ENCODE measurements at regions not wholly inside any gene's neighbourhood (a gene's known extent, or its start where the extent isn't known, plus 50 kb on each side); places are given as distances from the start of the nearest gene placed in this dataset.

DNA sequence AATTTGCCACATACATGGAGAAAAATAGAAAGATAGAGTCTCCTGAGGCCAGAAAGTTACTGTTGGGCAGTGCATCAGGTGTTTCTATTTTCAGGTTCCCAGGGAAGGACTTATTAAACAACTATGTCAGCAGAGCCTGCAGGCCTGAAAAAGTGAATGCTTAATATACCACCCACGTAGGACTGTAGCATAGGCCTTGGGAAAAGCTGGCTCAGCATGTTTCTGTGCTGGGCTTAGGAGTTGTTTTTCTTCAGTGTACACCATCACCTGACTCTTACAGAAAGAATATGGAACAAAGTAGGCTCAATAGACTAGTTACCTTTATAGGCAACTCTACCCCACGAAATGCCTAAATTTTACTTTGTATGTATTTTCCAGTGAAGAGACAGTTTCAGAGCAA, 1385.9 kb downstream of the FAM133A start:
- H3K4me3 ChIP-seq (replicated peaks; ENCODE audit: low read depth, low read length) = no peak overlapping the region
- DNase-seq (ENCODE audit: extremely low read depth, low read depth) = no peak
- TF ChIP-seq, protein P1, sequence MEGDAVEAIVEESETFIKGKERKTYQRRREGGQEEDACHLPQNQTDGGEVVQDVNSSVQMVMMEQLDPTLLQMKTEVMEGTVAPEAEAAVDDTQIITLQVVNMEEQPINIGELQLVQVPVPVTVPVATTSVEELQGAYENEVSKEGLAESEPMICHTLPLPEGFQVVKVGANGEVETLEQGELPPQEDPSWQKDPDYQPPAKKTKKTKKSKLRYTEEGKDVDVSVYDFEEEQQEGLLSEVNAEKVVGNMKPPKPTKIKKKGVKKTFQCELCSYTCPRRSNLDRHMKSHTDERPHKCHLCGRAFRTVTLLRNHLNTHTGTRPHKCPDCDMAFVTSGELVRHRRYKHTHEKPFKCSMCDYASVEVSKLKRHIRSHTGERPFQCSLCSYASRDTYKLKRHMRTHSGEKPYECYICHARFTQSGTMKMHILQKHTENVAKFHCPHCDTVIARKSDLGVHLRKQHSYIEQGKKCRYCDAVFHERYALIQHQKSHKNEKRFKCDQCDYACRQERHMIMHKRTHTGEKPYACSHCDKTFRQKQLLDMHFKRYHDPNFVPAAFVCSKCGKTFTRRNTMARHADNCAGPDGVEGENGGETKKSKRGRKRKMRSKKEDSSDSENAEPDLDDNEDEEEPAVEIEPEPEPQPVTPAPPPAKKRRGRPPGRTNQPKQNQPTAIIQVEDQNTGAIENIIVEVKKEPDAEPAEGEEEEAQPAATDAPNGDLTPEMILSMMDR (IDR thresholded peaks at IDR 0.05; ENCODE audit: low read depth, low read length, missing control alignments) = no peak

DNA sequence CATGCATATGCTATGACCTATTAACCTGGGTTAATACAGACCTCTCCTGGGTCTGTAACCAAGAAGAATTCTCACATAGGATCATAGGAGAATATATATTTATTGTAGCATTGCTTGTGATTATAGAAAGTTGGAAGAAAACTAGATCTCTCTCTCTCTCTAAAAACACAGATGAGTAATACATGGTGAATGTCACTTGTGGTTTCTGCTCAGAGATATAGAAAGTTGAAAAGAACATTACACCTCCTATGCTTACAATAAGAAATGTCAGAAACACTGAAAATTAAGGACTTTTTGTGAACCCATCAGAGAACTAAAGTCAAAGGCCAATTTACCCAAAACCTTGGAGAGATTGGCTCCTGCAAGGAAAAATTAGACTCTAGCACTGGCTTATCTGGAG, 1389.5 kb downstream of the FAM133A start:
- no peak for DNase-seq (ENCODE audit: extremely low read depth, low read depth)
- no peak overlapping the region for H3K4me3 ChIP-seq (replicated peaks; ENCODE audit: low read depth, low read length)
- TF ChIP-seq, protein P1 (IDR thresholded peaks at IDR 0.05; ENCODE audit: low read depth, low read length, missing control alignments) = no peak

DNA sequence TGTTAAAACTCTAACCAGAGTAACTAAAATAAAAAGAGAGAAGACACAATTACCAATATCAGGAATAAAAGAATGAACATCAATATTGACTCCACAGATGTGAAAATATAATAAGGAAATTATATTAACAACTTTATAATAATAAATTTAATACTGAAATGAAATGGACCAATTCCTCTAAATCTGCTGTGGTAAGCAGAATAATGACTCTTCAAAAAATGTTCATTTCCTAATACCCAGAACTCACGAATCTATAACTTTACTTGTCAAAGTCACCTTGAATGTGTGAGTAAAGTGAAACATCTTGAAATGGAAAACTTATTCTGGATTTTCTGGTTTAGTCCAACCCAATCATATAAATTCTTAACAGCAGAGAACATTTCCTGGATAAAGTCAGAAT, 1391.1 kb downstream of the FAM133A start:
- no peak overlapping the region for H3K4me3 ChIP-seq (replicated peaks; ENCODE audit: low read depth, low read length)
- no peak for DNase-seq (ENCODE audit: extremely low read depth, low read depth)
- TF ChIP-seq, protein P1 (IDR thresholded peaks at IDR 0.05; ENCODE audit: low read depth, low read length, missing control alignments) = no peak

DNA sequence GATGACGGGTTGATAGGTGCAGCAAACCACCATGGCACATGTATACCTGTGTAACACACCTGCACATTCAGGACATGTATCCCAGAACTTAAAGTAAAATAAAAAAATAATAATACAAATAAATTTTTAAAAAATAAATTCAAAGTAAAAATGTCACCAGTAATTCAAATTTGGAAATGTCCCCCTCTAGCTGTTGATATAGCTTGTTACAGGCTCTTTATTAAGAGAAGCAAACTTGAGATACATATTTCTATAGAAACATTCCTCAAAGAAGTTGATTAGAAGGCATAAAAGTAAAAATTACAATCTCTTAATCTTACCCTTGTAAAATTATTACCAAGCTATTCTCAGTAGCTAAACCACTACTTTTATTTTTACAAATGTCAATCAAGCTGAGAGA, 1397.0 kb downstream of the FAM133A start:
- TF ChIP-seq, protein P1 (IDR thresholded peaks at IDR 0.05; ENCODE audit: low read depth, low read length, missing control alignments) = no peak
- no peak overlapping the region for H3K4me3 ChIP-seq (replicated peaks; ENCODE audit: low read depth, low read length)
- DNase-seq (ENCODE audit: extremely low read depth, low read depth) = no peak

DNA sequence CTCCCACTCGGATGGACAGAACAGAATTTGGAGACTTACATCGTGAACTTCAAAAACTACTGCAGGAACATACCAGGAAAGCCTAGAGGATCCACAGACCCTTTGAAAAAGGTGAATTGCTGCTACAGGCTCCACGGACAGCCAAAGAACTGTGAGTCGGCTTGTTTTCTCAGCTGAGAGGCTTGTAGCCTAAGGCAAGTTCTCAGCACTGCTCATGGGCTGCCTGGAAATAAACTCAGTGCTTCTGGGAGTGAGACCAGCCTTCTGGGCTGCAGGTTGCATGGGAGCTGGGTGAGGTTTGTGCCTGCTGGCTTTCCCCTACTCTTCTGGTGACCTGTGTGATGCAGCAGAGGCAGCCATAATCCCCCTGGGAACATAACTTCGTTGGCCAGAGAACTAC, 1397.6 kb downstream of the FAM133A start:
- H3K4me3 ChIP-seq (replicated peaks; ENCODE audit: low read depth, low read length) = no peak overlapping the region
- no peak for DNase-seq (ENCODE audit: extremely low read depth, low read depth)
- TF ChIP-seq, protein P1 (IDR thresholded peaks at IDR 0.05; ENCODE audit: low read depth, low read length, missing control alignments) = no peak

DNA sequence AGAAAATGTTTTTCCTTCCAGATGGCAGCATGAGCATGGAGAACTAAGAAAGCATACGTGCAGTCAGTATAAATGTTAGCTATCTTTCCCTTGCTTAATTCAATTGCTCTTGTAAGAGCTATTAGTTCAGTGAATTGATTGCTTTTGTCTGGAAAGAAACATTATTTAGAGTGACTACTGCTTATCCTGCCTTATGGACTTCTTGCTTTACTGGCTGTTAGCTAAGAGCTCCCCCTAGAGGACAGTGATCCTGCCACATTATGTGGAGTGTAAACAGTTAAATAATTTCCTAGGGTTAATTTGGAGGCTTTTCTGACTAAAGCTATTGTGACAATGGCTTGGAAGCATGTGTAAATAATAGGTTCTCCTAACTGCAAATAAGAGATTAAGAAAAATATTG, 1402.4 kb downstream of the FAM133A start:
- no peak for DNase-seq (ENCODE audit: extremely low read depth, low read depth)
- H3K4me3 ChIP-seq (replicated peaks; ENCODE audit: low read depth, low read length) = no peak overlapping the region
- TF ChIP-seq, protein P1 (IDR thresholded peaks at IDR 0.05; ENCODE audit: low read depth, low read length, missing control alignments) = peak; percentile 49

DNA sequence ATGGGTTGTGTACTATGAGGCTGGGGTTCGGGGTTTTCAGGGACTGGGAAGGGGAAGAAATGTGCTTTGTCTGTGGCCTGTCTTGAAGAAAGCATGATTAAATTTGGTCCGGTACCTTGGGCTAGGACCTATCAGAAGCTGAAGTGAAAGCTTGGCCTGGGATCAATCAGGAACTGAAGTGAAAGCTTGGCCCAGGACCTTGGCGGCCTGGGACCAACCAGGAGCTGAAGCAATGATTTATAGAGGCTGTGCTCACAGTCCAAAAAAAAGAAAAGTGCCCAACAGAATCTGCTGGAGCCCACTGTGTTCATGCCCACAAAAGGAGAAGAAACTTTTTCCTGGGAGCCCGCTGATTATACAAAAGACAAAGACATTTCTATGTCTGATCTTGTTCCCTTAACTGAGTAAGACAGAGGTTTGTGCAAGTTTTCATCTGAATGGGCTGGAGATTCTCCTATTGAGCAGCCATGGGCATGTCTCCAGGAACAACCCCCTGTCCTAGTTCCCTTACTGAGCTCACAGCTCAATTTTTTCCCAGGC, 1427.9 kb downstream of the FAM133A start:
- no peak for DNase-seq (ENCODE audit: extremely low read depth, low read depth)
- H3K4me3 ChIP-seq (replicated peaks; ENCODE audit: low read depth, low read length) = no peak overlapping the region
- TF ChIP-seq, protein P1 (IDR thresholded peaks at IDR 0.05; ENCODE audit: low read depth, low read length, missing control alignments) = no peak

Data from HFF-Myc (cell line).